GM19372 (cell line): ENCODE measurements at regions not wholly inside any gene's neighbourhood (a gene's known extent, or its start where the extent isn't known, plus 50 kb on each side); places are given as distances from the start of the nearest gene placed in this dataset.

Experiments
- ATAC-seq: cut with Tn5 transposase; IDR thresholded peaks from one replicate; pipeline ENCODE4 v1.9.1; 2021; ENCODE audit warnings: mild to moderate bottlenecking, low read depth, moderate library complexity; ENCODE audit not compliant: unreplicated experiment

DNA sequence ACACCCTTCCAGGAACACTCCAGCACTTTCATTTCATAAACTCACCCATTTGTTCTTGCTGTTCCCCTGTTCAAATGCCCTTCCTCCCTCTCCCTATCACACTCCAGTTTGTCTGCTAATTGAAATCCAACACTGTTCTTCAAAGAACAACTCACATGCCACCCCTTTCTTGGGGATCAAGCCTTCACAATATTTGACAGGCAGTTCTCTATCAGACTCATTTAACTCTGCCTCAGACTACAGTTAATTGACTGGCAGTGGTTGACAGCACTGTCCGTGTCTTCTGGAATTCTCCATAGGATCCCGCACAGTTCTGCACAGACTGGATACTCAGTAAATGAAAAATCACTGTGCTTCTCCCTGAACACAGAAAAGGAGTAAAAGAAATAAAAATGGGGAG, 87.8 kb downstream of the PMP22 start:
- ATAC-seq = no peak

DNA sequence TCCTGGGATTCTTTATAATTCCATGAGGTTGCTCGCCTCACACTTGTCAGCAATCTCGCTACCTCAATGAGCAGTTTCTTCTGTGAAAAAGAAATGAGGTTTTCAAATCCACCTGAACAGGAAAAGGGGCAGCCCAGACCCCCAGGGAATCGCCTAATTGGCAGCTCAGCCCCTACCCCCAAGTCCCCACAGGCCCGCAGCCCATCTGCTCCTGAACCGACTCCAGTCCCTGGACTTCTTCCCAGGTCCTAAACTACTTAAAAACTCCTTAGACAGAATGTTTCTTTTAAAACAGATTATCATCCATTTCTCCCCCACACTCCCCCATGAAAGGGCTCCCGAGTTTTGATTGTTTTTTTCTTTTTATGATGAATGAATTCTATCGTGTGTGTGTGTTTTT, 89.8 kb downstream of the PMP22 start:
- no peak for ATAC-seq

DNA sequence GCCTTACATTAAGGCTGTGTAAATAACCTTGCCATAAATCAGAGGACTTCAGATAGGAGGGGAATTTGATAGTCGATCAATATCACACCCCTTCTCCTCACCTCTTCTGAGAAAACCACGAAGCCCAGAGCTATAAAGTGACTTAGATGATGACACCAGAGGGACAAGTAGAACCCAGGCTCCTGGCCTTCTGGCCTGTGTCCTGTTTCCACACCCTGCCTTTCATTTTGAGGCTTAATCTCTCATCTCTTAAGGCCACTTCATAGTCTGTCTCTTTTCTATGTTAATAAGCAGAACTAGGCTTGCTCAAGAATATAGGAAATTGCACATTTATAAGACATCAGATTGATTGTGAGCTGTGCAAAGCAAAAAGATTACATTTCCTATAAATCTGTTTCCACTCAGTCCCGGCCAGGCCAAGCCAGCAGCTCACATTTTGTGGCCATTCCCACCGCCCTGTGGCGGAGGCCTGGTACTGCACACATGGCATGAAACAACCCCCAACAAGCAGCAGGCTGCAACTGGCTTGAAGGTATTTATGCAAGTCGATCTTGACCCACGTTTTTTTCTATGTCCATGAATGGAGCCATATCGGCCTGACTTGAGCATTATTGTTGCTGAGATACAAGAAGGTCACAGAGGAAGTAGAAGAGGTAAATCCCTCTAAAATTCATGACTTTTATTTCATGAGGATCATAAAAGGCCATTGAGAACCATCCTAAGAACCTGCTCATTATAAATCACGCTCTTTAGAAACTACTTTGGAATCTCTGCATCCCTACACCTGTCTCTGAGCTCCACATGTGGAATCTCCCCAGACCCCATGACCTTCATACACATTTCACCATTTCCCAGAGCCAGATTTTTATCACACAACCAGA, 93.7 kb downstream of the PMP22 start:
- ATAC-seq = no peak

DNA sequence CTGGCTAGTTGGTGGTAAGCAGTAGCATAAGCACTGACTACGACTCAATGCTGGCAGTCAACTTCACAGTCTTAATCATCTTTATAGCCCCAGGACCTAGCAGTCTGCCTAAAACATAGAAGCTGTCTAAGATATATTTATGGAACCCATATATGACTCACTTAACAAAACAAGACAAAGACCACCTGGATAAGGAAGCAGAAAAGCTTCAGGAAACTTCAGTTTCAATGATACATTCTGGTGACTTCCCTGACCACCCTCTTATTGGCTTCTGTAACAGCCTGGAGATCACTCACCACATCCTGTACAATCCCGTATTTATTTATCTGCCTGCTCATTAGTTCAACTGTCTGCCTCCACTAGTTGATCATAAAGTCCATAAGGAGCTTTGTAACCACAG, 95.5 kb downstream of the PMP22 start:
- ATAC-seq = no peak

DNA sequence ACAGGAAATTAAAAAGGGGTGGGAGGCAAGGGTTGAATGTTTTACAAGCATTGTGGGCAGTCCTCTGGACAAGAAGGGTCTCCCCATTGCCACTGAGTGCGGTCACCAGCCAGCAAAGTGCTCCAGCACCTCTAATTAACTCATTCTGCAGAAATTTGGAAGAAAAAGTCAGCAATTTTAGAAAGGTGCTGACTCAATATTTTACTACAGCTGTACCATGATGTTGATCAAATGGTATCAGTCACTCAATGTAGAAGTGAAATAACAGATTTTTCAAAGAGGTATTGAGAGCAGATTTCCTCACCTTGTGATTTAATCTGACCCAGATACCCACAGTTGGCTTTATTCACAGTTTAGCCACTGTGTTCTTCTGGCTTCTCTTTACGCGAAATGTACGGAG, 96.7 kb downstream of the PMP22 start:
- no peak for ATAC-seq

DNA sequence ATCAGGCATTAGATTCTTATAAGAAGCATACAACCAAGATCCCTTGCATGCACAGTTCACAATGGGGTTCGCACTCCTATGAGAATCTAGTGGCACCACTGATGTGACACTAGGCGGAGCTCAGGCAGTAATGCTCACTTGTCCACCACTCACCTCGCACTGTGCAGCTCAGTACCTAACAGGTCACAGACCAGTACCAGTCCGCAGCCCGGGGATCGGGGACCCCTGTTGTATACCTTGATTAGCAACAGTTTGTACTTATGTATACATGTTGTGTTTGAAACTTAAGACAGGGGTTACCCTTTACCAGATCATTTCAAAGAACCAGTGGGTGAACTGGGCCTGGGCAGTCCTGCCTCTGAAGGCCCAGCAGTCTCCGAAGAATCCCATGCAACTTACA, 103.7 kb downstream of the PMP22 start:
- ATAC-seq = no peak

DNA sequence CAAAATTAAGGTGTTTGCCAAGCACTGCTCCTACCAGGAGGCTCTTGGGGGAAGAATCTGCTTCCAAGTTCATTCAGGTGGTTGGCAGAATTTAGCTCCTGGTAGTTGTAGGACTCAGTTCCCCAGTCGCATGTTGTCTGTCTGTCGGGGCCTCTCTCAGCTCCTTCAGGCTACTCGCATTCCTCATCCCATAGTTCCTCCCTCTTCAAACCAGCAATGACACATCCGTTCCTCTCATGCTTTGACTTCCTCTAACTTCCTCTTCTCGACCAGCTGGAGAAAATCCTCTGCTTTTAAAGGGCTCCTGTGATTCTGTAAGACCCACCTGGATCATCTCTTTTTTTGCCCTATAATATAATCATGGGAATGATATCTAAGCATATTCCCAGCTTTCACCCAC, 108.1 kb downstream of the PMP22 start:
- no peak for ATAC-seq

DNA sequence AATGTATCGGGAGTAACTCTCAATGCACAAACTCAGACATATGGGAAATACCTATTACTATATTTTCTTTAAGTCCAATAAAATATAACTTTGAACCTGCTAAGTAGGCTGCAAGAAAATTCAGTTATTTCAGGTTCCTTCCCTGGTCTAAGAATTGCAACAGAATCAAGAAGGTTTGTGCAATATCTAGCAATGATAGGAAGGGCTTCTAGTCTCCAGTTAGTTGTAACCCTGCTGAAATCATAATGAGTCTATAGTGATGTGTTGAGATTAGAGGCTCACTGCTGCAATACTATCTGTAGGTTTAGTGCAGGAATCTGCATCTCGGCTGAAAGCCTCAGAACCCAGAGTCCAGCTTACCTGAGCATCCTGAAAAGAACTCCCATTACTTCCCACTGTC, 110.5 kb downstream of the PMP22 start:
- ATAC-seq = no peak

GRCh38 chr17:15145621-15146020, 119.5 kb downstream of the PMP22 start:
- ATAC-seq = no peak

DNA sequence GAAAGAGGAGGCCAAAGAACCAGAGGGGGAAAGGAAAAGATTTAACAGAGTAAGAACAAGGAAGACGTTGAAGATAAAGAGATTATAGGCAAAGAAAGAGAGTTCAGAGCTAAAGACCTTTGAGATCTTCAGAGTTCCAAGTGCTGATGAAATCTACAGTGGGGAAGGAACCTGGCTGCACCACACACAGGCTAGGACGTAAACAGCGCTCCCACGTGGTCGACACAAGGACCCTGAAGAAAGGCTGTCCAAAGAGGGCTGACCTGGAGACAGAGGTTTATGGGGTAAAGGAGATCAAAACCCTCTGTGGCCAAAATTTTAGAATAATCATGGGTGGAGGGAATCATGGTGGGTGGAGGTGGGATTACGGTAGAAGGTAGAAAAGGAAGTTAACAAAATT, 121.6 kb downstream of the PMP22 start:
- ATAC-seq = no peak

DNA sequence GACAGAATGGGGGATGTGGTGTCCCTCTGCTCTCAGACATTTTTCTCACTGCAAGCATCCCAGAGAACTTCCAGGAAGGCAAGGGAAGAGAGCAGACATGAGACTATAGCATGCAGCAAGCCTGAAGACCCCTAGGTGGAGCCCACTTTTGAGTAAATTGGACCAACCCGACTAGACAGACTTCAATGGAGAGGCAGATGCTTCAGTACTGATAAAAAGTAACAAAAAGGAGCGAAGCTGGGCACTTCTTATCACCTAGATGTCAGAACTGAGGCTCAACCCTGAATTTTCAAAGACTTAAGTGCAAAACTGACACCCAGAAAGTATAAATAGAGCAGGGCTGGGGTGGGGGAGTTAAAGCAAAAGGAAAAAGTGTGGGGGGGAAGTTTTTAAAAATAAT, 130.8 kb downstream of the PMP22 start:
- ATAC-seq = no peak

DNA sequence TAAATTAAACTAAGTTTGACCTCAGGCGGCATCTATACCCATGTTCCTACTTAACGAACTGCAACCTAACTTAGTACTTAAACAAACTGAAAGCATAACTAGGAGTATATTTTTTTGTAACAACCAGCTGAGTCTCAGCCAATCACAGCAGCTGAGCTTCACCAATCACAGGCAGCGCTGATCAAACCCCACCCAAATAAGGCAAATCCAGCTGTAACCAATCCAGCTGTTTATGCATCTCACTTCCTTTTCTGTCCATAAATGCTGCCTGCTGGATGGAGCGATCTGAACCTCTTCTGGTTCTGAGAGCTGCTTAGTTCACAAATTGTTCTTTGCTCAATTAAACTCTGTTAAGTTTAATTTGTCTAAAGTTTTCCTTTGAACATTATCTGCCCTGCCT, 131.3 kb downstream of the PMP22 start:
- ATAC-seq = no peak

DNA sequence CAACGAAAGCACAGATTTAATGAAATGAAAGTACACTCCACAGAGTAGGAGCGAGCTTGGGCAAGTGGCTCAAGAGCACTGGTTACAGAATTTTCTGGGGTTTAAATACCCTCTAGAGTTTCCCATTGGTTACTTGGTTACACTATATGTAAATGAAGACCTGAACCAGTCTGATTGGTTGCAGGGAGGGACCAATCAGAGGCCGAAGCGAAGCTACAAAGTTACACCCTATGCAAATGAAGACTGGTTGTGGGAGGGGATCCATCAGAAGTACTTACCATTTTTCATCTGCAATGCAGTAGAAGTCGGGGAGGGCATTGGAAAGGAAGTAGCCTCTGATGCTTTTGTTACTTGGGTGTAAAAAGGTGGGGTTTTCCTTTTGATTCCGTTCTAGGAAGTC, 132.0 kb downstream of the PMP22 start:
- no peak for ATAC-seq

DNA sequence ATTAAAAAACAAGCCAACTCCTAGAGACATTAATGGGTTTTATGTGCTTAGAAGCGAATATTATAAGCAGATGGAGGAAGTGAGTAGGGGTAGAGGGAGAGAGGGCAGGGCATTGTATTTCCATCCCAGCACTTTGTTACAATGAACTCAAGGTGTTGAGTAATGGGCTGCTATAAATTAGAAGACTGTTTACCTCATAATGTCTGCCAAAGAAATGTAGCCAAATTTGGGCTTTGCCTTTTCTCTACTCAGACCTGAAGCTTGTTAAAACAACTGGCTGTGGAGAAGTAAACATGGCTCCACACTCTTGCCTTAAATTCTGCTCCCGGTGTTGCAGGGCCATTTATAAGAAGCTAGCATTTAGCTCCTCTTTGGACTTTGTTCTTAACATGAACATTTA, 134.7 kb downstream of the PMP22 start:
- no peak for ATAC-seq

DNA sequence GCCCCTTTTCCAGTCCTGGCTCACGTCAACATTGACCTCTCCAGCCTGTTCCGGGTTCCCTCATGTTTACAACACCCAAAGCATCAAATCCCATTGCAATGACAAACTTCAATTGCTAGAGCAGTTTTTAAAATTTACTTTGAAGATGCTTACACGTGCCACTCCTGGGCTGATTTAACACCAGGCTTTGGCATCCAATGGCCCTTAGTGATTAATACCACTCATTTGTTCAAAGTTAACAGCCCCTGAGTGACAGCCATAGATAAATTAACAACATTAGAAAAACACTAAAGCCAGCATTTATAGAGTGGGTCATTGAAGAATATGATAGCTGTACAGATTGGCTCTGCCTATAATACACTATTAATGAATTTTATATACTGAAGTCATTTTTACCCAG, 135.1 kb downstream of the PMP22 start:
- ATAC-seq = no peak

- ATAC-seq = no peak
Measured at GRCh38 chr17:15124746-15125145, 140.4 kb downstream of the PMP22 start.

DNA sequence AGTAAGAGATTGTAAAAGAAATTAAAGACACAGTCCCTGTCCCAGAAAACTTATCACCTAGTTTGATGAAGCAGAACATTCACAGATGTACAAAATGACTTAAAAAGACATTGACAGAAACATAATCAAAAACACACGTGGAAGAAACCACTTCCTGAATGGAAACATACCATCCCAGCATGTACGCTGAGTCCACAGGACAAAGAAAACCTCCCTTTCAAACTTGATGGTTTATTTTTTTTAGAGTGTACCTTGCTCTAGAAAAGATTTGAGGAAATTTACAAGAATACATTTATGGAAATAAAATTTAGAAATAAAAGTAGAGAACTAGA, 140.9 kb downstream of the PMP22 start:
- no peak for ATAC-seq

DNA sequence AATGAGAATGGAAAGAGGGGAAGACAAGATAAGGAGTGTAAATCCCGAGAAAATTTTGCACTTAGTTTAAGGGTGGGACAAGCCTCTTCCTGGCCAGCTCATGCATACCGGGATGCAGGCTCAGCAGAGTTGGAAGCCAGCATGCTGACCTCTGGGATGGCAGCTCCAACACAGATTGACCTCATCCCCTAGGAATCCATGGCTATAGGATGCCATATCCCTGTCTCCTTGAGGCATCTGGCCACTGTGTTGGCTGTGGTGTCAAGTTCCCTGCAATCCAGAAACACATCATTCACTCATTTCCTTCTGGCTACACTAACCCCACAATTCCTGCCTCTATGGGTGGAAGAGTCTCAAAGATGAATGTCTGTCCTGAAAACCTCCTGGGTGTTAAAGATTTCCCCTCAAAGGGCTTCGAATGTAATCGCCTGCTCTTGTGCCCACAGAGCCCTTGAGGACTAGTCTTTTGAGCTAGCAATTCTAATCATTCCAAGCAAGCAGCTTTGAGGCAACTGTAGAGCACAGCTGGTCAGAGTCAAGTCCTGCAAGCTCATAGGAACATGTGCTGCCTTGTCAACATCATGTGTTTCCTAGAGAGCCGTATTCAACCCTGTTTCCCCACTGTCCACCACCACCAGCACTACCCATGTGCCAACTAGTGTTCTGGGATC, 141.4 kb downstream of the PMP22 start:
- ATAC-seq = no peak

- no peak for ATAC-seq
Measured at GRCh38 chr17:15122857-15123256, 142.3 kb downstream of the PMP22 start.

DNA sequence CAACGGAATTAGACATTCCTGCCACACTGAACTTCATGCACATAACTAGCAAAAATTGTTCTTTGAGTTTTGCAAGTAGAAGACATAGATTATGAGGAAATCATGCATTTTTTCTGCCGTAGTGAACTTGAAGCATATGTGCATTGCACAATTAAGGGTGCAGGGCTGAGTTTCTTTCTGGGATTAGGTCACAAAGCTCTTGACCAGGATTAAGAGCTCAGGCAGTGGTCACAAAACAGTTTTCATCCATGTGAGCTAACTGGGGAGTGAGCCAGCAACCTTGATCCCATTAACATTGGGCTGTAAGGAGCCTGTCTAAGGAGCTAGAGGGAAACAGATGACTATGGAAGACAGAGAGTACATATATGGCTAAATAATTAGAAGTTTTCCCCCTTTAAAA, 143.7 kb downstream of the PMP22 start:
- ATAC-seq = no peak

- ATAC-seq = no peak
Measured at GRCh38 chr17:15119968-15120367, 145.2 kb downstream of the PMP22 start.

GRCh38 chr17:15117239-15117638, 147.9 kb downstream of the PMP22 start:
- ATAC-seq = no peak
